ENCODE measurements at regions not wholly inside any gene's neighbourhood (a gene's known extent, or its start where the extent isn't known, plus 50 kb on each side); places are given as distances from the start of the nearest gene placed in this dataset.

- Histone ChIP-seq H3F3A (ENCODE audit: insufficient read depth, low read length) (no peaks in the 10 kb centered on the region), H3K36me3 (replicated peaks; ENCODE audit: insufficient read depth, low read length) (no peaks in the 10 kb centered on the region), H3K79me2 (ENCODE audit: low read length) (no peaks in the 10 kb centered on the region), H3K27me3 (replicated peaks; ENCODE audit: insufficient read depth, low read length) (no peaks in the 10 kb centered on the region), H3K9me2 (replicated peaks; ENCODE audit: insufficient read depth, low read length) (no peaks in the 10 kb centered on the region), H3K9me3 (replicated peaks; ENCODE audit: insufficient read depth, low read length) (no peaks in the 10 kb centered on the region), H3K4me3 (ENCODE audit: low read length) (no peak overlapping the region), H3K27ac (ENCODE audit: low read length) (no peak overlapping the region), H2AFZ (ENCODE audit: low read length) (no peak overlapping the region), H3K4me2 (ENCODE audit: low read depth, low read length) (no peak overlapping the region), H3K4me1 (ENCODE audit: low read length) (no peaks in the 10 kb centered on the region), H4K20me1 (ENCODE audit: insufficient read depth, low read length) (no peaks in the 10 kb centered on the region), H3K9ac (ENCODE audit: low read length) (no peak overlapping the region)
- DNase-seq: no peak
- TF ChIP-seq EZH2 (optimal IDR thresholded peaks at IDR 0.05; ENCODE audit: low read depth, low read length) (no peak), EZH2phosphoT487 (IDR thresholded peaks at IDR 0.05; ENCODE audit: low read length) (no peak)
- TF ChIP-seq, protein P1, sequence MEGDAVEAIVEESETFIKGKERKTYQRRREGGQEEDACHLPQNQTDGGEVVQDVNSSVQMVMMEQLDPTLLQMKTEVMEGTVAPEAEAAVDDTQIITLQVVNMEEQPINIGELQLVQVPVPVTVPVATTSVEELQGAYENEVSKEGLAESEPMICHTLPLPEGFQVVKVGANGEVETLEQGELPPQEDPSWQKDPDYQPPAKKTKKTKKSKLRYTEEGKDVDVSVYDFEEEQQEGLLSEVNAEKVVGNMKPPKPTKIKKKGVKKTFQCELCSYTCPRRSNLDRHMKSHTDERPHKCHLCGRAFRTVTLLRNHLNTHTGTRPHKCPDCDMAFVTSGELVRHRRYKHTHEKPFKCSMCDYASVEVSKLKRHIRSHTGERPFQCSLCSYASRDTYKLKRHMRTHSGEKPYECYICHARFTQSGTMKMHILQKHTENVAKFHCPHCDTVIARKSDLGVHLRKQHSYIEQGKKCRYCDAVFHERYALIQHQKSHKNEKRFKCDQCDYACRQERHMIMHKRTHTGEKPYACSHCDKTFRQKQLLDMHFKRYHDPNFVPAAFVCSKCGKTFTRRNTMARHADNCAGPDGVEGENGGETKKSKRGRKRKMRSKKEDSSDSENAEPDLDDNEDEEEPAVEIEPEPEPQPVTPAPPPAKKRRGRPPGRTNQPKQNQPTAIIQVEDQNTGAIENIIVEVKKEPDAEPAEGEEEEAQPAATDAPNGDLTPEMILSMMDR (IDR thresholded peaks at IDR 0.05; ENCODE audit: low read length): no peak
Observed at GRCh38 chr3:43199645-43200306, 86.6 kb upstream of the SNRK start.

DNA sequence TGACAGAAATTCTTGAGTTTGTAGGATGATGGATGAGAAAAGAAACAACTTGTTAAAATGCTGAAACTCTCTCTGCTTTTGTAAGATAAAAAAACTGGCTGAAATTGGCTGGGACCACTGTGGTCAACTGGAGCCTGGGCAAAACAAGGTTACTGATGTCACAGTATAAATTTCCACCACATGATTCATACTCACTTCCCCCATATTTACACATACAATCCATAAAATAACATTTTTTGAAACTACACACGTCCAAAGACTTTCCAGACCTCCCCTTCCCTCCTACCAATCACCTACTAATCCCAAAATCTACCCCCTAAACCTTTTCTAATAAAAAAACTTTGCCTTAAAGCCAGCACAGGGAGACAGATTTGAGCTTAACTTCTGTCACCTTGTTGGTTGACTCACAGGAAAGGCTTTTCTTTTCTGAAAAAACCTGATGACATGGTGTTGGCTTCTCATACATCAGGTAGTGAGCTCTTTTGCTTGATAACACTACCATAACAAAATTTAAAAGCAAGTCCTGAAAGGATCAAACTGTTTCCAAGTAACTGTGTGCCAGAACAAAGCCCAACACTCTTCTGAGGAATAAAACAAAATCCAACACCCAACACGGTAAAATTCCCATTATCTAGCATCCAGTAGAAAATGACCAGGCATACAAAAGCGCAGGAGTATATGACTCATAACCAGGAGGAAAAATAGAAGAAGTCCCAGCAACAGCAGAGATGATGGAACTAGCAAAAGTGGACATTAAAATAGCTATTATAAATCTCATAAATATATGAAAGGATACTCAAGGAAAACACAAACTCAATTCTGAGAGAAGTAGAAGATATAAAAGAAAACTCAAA is 87.3 kb upstream of the SNRK start:
- Histone ChIP-seq H3K4me3 (ENCODE audit: low read length) (no peak overlapping the region), H3K9ac (ENCODE audit: low read length) (no peak overlapping the region), H3K9me3 (replicated peaks; ENCODE audit: insufficient read depth, low read length) (no peaks in the 10 kb centered on the region), H3K79me2 (ENCODE audit: low read length) (no peaks in the 10 kb centered on the region), H4K20me1 (ENCODE audit: insufficient read depth, low read length) (no peaks in the 10 kb centered on the region), H3K27me3 (replicated peaks; ENCODE audit: insufficient read depth, low read length) (no peaks in the 10 kb centered on the region), H2AFZ (ENCODE audit: low read length) (no peak overlapping the region), H3K9me2 (replicated peaks; ENCODE audit: insufficient read depth, low read length) (no peaks in the 10 kb centered on the region), H3K4me2 (ENCODE audit: low read depth, low read length) (no peak overlapping the region), H3K36me3 (replicated peaks; ENCODE audit: insufficient read depth, low read length) (no peaks in the 10 kb centered on the region), H3K27ac (ENCODE audit: low read length) (no peak overlapping the region), H3K4me1 (ENCODE audit: low read length) (no peaks in the 10 kb centered on the region), H3F3A (ENCODE audit: insufficient read depth, low read length) (no peaks in the 10 kb centered on the region)
- DNase-seq: no peak
- TF ChIP-seq EZH2phosphoT487 (IDR thresholded peaks at IDR 0.05; ENCODE audit: low read length) (no peak), EZH2 (optimal IDR thresholded peaks at IDR 0.05; ENCODE audit: low read depth, low read length) (no peak)
- TF ChIP-seq, protein P1 (IDR thresholded peaks at IDR 0.05; ENCODE audit: low read length): no peak

DNA sequence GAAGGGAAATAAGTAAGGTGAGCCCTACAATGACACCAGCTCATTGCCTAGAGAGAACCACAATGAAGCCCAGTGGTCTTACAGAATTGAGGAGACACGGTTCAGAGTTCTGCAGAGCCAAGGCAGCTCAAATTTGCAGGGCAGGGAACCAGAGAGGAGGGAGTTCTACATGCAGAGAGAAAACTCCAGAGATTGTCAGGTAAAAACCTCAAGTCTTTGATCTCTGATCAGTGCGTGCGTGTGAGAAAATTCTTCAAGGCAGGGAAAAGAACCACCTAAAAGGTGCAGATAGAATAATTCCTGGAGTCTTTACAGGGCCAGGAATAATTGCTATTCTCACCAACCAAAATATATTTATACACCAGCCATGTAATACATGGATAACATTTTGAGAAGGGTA is 88.0 kb upstream of the SNRK start:
- H3K36me3 ChIP-seq (replicated peaks; ENCODE audit: insufficient read depth, low read length): no peaks in the 10 kb centered on the region
- H3K27me3 ChIP-seq (replicated peaks; ENCODE audit: insufficient read depth, low read length): no peaks in the 10 kb centered on the region
- H3K4me2 ChIP-seq (ENCODE audit: low read depth, low read length): no peak overlapping the region
- DNase-seq: no peak
- no peak overlapping the region for H2AFZ ChIP-seq (ENCODE audit: low read length)
- H3K4me1 ChIP-seq (ENCODE audit: low read length): no peaks in the 10 kb centered on the region
- H3K27ac ChIP-seq (ENCODE audit: low read length): no peak overlapping the region
- H3K9me3 ChIP-seq (replicated peaks; ENCODE audit: insufficient read depth, low read length): no peaks in the 10 kb centered on the region
- H3K4me3 ChIP-seq (ENCODE audit: low read length): no peak overlapping the region
- H4K20me1 ChIP-seq (ENCODE audit: insufficient read depth, low read length): no peaks in the 10 kb centered on the region
- H3K9ac ChIP-seq (ENCODE audit: low read length): no peak overlapping the region
- H3F3A ChIP-seq (ENCODE audit: insufficient read depth, low read length): no peaks in the 10 kb centered on the region
- TF ChIP-seq EZH2phosphoT487 (IDR thresholded peaks at IDR 0.05; ENCODE audit: low read length): no peak
- TF ChIP-seq, protein P1 (IDR thresholded peaks at IDR 0.05; ENCODE audit: low read length): no peak
- TF ChIP-seq EZH2 (optimal IDR thresholded peaks at IDR 0.05; ENCODE audit: low read depth, low read length): no peak
- H3K79me2 ChIP-seq (ENCODE audit: low read length): no peaks in the 10 kb centered on the region
- H3K9me2 ChIP-seq (replicated peaks; ENCODE audit: insufficient read depth, low read length): no peaks in the 10 kb centered on the region

All from MM.1S (cell line).